HepG2 (cell line): ENCODE measurements at regions not wholly inside any gene's neighbourhood (a gene's known extent, or its start where the extent isn't known, plus 50 kb on each side); places are given as distances from the start of the nearest gene placed in this dataset.
A peak's percentile ranks its signal among the peaks of the same experiment; 100 is the strongest.

Experiments used
- CENPBD1 ChIP-seq: sonication (generic); formaldehyde crosslinking; IDR thresholded peaks from 2 replicates; pipeline ENCODE4 v1.8.0; 2022; ENCODE audit warnings: missing genetic modification reagents, low read depth, mild to moderate bottlenecking, borderline replicate concordance
- ZNF296 ChIP-seq: sonication (generic); formaldehyde crosslinking; conservative IDR thresholded peaks from 2 replicates; pipeline ENCODE4 v1.5.0; 2020; ENCODE audit warnings: mild to moderate bottlenecking, missing genetic modification reagents
- ZNF530 ChIP-seq: sonication (generic); formaldehyde crosslinking; IDR thresholded peaks from 2 replicates; pipeline ENCODE4 v1.5.0; 2020; ENCODE audit warnings: low read depth, mild to moderate bottlenecking, missing genetic modification reagents
- ZNF7 ChIP-seq: IDR thresholded peaks from 2 replicates; pipeline ENCODE4 v1.6.1; 2016; ENCODE audit warnings: missing biosample characterization, missing genetic modification reagents
- ZNF773 ChIP-seq: sonication (generic); formaldehyde crosslinking; IDR thresholded peaks from 2 replicates; pipeline ENCODE4 v1.4.0; 2020; ENCODE audit warnings: missing genetic modification reagents, borderline replicate concordance
- ZNF792 ChIP-seq: IDR thresholded peaks from 2 replicates; pipeline ENCODE4 v1.6.1; 2016
- TF ChIP-seq, protein P1 (sequence below): sonication (generic); formaldehyde crosslinking; IDR thresholded peaks from one replicate; pipeline ENCODE4 v1.5.1; 2020; ENCODE audit warnings: mild to moderate bottlenecking, missing genetic modification reagents; ENCODE audit errors: not compliant biosample characterization
- TF ChIP-seq, protein P2 (sequence below): sonication (generic); formaldehyde crosslinking; IDR thresholded peaks from 2 replicates; pipeline ENCODE4 v1.5.1; 2020; ENCODE audit warnings: mild to moderate bottlenecking, moderate library complexity, missing genetic modification reagents
- TF ChIP-seq, protein P3 (sequence below): sonication (generic); formaldehyde crosslinking; IDR thresholded peaks from 2 replicates; pipeline ENCODE4 v1.5.0; 2020; ENCODE audit warnings: missing genetic modification reagents
- TF ChIP-seq, protein P4 (sequence below): IDR thresholded peaks from 2 replicates; pipeline ENCODE4 v1.6.1; 2018; ENCODE audit warnings: missing genetic modification reagents, mild to moderate bottlenecking, missing compliant biosample characterization
- TF ChIP-seq, protein P5 (sequence below): sonication (generic); formaldehyde crosslinking; IDR thresholded peaks from 2 replicates; pipeline ENCODE4 v1.5.1; 2020; ENCODE audit warnings: mild to moderate bottlenecking, missing genetic modification reagents, moderate library complexity

DNA sequence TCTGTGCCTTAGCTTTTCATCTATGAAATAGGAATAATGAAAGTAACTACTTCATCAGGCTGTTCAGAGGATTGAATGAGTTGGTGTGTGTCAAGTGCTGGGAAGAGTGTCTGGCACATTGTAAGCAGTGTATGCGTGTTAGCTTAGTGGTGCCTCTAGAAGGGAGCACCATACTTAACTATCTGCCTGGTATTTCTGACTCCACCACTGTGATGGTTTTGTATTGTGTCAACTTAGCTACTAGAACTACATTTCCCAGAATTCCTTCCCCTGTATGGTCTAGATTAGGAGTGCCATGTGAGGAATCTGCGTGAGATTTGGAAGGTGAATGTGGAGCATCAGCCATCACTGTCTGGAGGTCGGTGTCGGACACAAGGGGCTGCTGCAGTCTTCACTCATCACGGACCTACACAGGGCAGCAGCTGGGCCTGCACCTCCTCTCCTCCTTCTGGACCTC lies 115.4 kb upstream of the GALNT15 start (continued):
- TF ChIP-seq, protein P1, sequence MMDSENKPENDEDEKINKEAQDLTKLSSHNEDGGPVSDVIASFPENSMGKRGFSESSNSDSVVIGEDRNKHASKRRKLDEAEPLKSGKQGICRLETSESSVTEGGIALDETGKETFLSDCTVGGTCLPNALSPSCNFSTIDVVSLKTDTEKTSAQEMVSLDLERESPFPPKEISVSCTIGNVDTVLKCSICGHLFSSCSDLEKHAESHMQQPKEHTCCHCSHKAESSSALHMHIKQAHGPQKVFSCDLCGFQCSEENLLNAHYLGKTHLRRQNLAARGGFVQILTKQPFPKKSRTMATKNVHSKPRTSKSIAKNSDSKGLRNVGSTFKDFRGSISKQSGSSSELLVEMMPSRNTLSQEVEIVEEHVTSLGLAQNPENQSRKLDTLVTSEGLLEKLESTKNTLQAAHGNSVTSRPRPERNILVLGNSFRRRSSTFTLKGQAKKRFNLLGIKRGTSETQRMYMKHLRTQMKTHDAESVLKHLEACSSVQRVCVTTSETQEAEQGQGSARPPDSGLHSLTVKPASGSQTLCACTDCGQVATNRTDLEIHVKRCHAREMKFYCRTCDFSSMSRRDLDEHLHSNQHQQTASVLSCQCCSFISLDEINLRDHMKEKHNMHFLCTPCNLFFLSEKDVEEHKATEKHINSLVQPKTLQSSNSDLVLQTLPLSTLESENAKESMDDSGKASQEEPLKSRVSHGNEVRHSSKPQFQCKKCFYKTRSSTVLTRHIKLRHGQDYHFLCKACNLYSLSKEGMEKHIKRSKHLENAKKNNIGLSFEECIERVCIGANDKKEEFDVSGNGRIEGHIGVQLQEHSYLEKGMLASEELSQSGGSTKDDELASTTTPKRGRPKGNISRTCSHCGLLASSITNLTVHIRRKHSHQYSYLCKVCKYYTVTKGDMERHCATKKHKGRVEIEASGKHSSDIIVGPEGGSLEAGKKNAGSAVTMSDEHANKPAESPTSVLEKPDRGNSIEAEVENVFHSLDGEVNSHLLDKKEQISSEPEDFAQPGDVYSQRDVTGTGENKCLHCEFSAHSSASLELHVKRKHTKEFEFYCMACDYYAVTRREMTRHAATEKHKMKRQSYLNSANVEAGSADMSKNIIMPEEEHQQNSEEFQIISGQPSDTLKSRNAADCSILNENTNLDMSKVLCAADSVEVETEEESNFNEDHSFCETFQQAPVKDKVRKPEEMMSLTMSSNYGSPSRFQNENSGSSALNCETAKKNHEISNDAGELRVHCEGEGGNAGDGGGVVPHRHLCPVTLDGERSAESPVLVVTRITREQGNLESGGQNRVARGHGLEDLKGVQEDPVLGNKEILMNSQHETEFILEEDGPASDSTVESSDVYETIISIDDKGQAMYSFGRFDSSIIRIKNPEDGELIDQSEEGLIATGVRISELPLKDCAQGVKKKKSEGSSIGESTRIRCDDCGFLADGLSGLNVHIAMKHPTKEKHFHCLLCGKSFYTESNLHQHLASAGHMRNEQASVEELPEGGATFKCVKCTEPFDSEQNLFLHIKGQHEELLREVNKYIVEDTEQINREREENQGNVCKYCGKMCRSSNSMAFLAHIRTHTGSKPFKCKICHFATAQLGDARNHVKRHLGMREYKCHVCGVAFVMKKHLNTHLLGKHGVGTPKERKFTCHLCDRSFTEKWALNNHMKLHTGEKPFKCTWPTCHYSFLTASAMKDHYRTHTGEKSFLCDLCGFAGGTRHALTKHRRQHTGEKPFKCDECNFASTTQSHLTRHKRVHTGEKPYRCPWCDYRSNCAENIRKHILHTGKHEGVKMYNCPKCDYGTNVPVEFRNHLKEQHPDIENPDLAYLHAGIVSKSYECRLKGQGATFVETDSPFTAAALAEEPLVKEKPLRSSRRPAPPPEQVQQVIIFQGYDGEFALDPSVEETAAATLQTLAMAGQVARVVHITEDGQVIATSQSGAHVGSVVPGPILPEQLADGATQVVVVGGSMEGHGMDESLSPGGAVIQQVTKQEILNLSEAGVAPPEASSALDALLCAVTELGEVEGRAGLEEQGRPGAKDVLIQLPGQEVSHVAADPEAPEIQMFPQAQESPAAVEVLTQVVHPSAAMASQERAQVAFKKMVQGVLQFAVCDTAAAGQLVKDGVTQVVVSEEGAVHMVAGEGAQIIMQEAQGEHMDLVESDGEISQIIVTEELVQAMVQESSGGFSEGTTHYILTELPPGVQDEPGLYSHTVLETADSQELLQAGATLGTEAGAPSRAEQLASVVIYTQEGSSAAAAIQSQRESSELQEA (CRISPR knock-in tag): no peak
- no peak for TF ChIP-seq ZNF773 (CRISPR knock-in tag)
- TF ChIP-seq, protein P2, sequence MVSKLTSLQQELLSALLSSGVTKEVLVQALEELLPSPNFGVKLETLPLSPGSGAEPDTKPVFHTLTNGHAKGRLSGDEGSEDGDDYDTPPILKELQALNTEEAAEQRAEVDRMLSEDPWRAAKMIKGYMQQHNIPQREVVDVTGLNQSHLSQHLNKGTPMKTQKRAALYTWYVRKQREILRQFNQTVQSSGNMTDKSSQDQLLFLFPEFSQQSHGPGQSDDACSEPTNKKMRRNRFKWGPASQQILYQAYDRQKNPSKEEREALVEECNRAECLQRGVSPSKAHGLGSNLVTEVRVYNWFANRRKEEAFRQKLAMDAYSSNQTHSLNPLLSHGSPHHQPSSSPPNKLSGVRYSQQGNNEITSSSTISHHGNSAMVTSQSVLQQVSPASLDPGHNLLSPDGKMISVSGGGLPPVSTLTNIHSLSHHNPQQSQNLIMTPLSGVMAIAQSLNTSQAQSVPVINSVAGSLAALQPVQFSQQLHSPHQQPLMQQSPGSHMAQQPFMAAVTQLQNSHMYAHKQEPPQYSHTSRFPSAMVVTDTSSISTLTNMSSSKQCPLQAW (CRISPR knock-in tag): no peak
- TF ChIP-seq, protein P3, sequence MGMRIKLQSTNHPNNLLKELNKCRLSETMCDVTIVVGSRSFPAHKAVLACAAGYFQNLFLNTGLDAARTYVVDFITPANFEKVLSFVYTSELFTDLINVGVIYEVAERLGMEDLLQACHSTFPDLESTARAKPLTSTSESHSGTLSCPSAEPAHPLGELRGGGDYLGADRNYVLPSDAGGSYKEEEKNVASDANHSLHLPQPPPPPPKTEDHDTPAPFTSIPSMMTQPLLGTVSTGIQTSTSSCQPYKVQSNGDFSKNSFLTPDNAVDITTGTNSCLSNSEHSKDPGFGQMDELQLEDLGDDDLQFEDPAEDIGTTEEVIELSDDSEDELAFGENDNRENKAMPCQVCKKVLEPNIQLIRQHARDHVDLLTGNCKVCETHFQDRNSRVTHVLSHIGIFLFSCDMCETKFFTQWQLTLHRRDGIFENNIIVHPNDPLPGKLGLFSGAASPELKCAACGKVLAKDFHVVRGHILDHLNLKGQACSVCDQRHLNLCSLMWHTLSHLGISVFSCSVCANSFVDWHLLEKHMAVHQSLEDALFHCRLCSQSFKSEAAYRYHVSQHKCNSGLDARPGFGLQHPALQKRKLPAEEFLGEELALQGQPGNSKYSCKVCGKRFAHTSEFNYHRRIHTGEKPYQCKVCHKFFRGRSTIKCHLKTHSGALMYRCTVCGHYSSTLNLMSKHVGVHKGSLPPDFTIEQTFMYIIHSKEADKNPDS (CRISPR knock-in tag): no peak
- TF ChIP-seq CENPBD1: no peak
- no peak for TF ChIP-seq ZNF792 (CRISPR knock-in tag)
- no peak for TF ChIP-seq ZNF296
- TF ChIP-seq ZNF7 (CRISPR knock-in tag): no peak
- TF ChIP-seq, protein P4, sequence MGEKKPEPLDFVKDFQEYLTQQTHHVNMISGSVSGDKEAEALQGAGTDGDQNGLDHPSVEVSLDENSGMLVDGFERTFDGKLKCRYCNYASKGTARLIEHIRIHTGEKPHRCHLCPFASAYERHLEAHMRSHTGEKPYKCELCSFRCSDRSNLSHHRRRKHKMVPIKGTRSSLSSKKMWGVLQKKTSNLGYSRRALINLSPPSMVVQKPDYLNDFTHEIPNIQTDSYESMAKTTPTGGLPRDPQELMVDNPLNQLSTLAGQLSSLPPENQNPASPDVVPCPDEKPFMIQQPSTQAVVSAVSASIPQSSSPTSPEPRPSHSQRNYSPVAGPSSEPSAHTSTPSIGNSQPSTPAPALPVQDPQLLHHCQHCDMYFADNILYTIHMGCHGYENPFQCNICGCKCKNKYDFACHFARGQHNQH (CRISPR knock-in tag): no peak
- no peak for TF ChIP-seq ZNF530 (CRISPR knock-in tag)
- TF ChIP-seq, protein P5, sequence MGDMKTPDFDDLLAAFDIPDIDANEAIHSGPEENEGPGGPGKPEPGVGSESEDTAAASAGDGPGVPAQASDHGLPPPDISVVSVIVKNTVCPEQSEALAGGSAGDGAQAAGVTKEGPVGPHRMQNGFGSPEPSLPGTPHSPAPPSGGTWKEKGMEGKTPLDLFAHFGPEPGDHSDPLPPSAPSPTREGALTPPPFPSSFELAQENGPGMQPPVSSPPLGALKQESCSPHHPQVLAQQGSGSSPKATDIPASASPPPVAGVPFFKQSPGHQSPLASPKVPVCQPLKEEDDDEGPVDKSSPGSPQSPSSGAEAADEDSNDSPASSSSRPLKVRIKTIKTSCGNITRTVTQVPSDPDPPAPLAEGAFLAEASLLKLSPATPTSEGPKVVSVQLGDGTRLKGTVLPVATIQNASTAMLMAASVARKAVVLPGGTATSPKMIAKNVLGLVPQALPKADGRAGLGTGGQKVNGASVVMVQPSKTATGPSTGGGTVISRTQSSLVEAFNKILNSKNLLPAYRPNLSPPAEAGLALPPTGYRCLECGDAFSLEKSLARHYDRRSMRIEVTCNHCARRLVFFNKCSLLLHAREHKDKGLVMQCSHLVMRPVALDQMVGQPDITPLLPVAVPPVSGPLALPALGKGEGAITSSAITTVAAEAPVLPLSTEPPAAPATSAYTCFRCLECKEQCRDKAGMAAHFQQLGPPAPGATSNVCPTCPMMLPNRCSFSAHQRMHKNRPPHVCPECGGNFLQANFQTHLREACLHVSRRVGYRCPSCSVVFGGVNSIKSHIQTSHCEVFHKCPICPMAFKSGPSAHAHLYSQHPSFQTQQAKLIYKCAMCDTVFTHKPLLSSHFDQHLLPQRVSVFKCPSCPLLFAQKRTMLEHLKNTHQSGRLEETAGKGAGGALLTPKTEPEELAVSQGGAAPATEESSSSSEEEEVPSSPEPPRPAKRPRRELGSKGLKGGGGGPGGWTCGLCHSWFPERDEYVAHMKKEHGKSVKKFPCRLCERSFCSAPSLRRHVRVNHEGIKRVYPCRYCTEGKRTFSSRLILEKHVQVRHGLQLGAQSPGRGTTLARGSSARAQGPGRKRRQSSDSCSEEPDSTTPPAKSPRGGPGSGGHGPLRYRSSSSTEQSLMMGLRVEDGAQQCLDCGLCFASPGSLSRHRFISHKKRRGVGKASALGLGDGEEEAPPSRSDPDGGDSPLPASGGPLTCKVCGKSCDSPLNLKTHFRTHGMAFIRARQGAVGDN (CRISPR knock-in tag): peak; percentile 60
